SK-N-DZ (cell line): ENCODE measurements at regions not wholly inside any gene's neighbourhood (a gene's known extent, or its start where the extent isn't known, plus 50 kb on each side); places are given as distances from the start of the nearest gene placed in this dataset.
"Not testable (repeated sequence)": the region's sequence is repeated elsewhere in the genome, so short reads cannot be mapped to it uniquely, and the experiment has no call there.

Experiments used
- DNase-seq: peaks from one replicate; pipeline ENCODE4 v3.0.0-alpha.2; 2015; ENCODE audit warnings: low spot score

- DNase-seq = no peak
These were observed 199.3 kb upstream of the ADAMTSL1 start for GRCh38 chr9:18274693-18275092.

DNA sequence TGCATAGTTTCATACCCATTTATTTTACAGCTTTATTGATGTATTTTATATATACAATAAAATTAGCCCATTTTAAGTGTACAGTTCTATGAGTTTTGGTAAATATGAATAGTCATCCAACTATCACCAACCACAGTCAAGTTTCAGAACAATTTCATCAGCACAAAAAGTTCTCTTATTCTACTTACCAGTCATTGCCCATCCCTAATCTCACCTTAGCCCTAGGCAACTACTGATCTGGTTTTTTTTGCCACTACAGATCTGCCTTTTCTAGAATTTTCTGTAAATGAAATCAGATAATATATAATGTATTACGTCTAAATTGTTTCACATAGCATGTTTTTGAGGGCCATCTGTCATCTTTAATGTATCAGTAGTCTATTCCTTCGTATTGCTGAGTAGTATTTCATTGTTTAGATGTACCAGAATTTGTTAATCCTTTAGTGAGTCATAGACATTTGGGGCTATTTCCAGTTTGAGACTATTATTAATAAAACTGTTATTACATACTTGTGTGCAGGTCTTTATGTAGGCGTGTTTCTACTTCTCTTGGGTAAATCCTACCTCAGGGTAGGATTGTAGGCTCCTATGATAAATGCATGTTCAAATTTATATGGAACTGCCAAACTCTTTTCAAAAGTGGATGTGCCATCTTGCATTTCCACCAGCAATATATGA, 198.5 kb upstream of the ADAMTSL1 start:
- no peak for DNase-seq

DNA sequence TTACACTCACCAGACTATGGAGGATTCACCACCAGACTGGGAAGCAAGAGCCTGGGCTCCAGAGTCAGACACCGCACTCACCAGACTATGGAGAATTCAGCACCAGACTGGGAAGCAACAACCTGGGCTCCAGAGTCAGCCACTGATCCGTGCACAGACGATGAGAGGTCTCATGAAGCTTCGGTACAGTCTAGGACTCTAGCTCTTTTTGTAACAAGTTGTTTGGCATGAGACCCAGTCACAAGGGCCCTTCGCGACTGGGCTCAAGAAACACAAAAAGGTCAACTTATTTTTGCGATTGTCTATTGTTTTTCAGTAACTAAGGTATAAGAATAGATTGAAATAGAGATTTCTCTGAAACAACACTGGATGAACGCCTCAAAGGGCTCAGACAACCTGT, 192.7 kb upstream of the ADAMTSL1 start:
- DNase-seq = no peak

DNA sequence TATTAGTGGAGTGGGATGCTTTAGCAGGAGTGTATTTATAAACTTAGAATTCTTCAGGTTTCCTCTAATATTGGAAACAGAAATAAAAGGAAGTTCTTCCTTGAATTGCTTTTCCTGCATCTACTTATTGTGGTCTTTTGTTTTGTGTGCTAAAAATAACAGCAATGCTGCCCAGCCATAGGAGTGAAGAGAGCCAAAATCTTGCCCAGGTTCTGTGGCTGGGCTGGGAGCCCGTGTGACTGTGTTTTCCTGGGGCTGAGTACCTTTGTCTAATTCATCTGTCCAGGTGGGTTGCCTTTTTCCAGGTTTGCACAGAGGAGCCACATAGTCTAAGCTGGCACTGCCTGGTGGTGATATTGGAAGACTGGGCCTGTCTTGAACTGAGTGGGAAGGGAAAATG, 179.7 kb upstream of the ADAMTSL1 start:
- no peak for DNase-seq

- no peak for DNase-seq
These were observed 177.3 kb upstream of the ADAMTSL1 start for GRCh38 chr9:18296702-18297055.

DNA sequence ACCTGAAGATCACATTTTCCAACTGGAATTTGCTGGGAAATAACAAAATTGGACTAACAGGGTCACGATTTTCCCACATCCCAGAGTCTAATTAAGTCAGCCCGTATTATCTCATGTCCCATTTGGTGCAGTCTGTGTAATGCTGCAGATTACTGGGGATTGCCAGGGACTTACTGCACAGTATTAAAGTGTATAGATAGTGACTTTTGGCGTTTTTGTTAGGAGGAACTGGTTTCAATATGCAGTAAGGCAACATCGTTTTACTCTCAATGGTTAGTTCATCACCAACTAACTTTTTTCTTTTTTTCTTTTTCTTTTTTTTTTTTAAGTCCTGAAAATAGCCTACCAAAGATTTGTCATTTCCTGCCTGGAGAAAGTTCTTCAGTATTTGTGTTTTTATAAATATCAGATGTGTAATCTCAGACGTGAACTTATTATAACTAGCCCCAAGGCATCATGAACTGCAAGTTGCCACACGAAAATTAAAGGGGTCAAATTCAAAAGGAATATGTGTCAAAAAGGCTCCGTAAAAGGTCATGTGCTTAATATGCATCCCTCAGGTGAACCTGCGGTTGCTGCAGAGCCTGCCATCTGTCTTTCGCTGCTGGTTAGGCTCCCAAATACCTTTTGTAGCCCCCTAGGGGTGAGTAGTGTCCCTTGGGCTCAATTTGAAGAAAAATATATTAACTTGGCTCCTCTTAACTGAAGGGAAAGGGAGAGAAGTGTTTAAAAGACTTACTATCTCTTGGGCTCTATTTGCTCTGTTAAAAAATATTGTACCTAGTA, 176.7 kb upstream of the ADAMTSL1 start:
- DNase-seq = peak; percentile 75

DNA sequence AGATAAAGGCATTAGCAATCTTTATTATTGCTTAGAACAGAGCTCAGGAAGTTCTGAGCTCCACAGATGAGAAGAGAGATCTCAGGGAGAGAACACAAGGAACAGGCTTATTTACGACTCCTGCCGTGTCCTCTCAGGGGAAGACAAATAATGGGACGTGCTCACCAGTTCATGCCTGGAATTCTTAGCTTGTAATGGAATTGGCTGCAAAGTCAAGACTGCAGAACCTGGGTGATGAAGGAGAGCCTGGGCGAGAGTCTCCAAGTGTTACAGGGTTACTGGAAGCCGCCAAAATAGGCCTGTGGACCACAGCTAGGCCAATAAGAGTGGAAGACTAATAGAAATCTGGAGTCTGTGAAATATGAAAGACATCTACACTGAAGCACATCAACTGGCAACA, 174.5 kb upstream of the ADAMTSL1 start:
- no peak for DNase-seq

GRCh38 chr9:18305167-18305806, 168.7 kb upstream of the ADAMTSL1 start:
- not testable (repeated sequence) for DNase-seq

- no peak for DNase-seq
These were observed 159.6 kb upstream of the ADAMTSL1 start for GRCh38 chr9:18314316-18314715.

GRCh38 chr9:18317896-18318295, 156.1 kb upstream of the ADAMTSL1 start:
- DNase-seq = no peak

DNA sequence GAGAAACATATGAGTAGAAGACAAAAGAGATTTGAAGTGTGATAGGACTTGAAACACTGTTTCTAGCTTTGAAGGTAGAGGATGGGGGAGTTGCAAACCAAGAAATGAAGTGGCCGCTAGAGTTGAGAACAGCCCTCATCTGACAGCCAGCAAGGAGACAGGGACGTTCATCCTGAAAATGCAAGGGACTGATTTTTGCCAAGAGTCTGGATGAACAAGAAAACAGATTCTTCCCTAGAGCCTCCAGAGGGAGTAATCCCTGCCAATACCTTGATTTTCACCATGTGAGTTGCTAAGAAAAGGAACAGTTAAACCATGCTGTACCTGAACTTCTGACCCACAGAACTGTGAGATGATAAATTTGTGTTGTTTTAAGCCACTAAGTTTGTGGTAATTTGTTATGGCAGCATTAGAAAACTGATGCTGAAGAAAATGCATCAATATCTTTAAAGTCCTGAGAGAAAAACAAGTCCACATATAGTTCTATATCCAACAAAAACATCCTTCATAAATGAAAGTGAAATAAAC, 154.0 kb upstream of the ADAMTSL1 start:
- peak; percentile 20 for DNase-seq

DNA sequence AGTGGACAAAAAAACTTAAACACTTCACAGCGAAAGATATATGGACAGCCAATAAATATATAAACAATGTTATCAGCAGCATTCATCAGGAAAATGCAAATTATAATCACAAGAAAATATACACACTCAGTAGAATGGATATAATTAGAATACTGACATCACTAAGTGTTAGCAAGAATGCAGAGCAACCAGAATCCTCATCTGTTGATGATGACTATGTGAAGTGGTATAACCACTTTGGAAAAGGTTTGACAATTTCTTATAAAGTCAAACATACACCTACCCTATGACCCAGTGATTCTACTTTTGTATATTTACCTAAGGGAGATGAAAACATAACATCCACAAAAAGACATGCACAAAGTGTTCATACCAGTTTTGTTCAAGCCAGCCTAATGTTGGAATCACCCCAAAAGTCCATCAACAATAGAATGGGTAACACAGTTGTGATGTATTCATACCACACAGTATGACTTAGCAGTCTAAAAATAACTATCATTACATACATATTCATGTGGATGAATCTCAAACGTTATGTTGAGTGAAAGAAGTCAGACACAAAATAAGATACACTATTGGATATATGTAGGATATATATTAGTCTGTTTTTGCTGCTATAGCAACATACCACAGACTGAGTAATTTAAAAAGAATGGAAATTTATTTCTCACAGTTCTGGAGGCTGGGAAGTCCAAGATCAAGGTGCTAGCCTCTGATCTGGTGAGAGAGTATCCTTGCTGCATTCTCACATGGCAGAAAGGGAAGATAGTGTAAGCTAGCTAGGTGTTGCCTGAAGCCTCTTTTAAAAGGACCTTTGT, 148.8 kb upstream of the ADAMTSL1 start:
- no peak for DNase-seq

GRCh38 chr9:18325746-18326011, 148.3 kb upstream of the ADAMTSL1 start:
- not testable (repeated sequence) for DNase-seq

- no peak for DNase-seq
These were observed 146.8 kb upstream of the ADAMTSL1 start for GRCh38 chr9:18327121-18327520.

DNA sequence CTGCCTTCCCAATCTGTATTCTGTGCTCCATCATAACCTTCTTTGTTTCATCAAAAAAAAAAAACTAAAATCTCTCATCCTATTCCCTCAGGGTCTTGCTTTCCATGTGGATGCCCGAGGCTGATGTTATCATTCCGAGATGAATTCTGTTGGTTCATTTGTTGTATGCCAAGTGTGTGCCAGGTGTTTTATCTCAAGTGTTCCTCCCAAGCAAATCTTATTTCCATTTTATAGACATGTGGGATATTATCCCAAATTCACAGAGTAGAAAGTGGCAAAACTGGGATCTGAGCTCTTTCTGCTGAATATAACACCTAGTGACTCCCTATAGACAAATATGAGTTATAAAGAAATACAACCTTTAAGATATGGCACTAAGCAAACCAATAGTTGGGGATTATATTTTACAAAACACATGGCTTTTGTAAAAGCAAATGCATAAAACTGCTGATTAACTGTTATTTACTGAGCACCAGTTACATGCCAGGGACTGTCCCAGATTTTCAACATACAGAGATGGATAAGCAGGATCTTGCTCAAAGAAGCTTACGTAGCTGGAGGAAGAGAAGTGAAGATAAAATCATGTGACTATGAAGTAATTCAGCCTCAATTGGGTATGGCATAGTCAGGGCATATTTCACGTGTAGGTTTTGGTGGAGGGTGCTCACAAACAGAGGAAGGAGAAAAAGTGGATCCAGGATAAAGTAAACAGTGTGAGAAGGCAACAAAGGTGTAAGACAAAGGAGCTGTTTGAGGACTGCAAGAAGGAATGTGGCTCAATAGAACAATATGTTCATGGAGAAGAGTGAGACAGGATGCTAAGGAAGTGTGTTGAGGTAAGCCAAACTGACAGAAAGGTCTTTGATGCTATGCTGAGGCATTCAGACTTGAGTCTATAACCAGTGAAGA, 143.3 kb upstream of the ADAMTSL1 start:
- peak; percentile 16 for DNase-seq

GRCh38 chr9:18331310-18331684, 142.7 kb upstream of the ADAMTSL1 start:
- DNase-seq = no peak

DNA sequence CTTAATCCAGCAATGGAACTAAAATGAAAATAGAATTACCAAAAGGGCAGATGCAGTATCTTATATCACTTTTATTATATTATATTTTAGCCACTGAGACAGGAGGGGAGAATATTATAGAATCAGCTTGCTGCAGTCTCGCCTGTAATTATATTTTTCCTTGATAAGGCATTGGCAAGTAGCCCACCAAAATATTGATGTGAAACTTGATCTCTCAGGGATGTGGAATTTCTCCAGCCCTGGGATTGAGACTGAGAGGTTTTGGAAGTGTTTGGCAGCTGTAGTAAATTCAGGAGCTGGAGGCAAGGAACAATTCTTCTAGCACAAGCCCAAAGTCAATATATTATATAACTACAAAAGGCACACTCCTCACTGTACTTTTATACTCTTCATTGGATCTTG, 142.1 kb upstream of the ADAMTSL1 start:
- peak; percentile 85 for DNase-seq

DNA sequence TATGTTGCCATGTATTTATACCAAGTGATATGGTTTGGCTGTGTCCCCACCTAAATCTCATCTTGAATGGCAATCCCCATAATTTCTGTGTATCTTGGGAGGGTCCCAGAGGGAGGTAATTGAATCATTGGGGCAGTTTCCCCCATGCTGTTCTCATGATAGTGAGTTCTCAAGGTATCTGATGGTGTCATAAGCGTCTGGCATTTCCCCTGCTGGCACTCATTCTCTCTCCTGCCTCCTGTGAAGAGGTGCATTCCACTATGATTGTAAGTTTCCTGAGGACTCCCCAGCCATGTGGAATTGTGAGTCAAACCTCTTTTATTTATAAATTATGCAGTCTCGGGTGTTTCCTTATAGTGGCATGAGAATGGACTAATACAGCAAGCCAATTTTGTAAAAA, 140.8 kb upstream of the ADAMTSL1 start:
- peak; percentile 6 for DNase-seq

DNA sequence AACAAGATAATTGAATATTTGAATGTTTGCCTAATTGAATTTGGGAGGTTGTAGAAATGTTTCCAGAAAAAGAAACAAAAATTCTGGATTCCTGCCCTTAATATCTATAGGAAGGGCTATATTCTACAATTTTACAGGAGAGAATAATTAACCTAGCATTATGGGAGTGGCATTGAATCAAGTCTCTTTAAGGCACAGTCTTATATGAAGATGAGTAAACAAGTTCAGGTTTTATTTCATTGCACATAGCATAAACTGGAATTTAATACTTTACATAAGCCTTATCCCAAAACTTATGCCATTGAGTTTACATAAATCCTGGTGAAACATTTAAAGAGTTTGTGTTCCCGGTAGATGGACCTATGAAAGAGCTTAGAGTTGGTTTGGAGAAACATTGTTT, 138.1 kb upstream of the ADAMTSL1 start:
- no peak for DNase-seq

DNA sequence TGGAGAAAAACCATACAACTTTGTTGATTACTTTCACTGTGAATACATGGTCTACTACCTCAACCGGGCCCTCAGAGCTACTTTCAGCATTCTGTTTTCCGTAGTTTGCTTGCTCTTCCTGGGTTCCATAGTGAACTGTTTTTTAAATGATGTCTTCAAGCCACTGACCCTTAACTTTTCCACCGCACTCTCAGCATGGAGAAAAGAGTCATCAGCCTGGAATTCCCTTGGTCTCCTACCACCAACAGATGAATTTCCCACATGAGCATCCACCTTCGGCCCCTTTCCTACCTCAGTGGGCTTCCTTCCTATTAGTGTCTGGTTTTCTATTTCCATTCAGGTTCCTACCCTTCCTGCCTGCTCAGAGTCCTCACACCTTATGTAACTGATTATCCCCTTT, 135.9 kb upstream of the ADAMTSL1 start:
- DNase-seq = no peak

- DNase-seq = no peak
These were observed 130.2 kb upstream of the ADAMTSL1 start for GRCh38 chr9:18343784-18344183.
